HG03108 (cell line): ENCODE measurements at regions not wholly inside any gene's neighbourhood (a gene's known extent, or its start where the extent isn't known, plus 50 kb on each side); places are given as distances from the start of the nearest gene placed in this dataset.

Experiments used
- ATAC-seq: cut with Tn5 transposase; IDR thresholded peaks from one replicate; pipeline ENCODE4 v1.9.1; 2021; ENCODE audit warnings: moderate library complexity; ENCODE audit not compliant: unreplicated experiment

GRCh38 chr16:65545413-65545956 lies 423.6 kb upstream of the CDH11 start:
- no peak for ATAC-seq

GRCh38 chr16:65543781-65544740 lies 422.2 kb upstream of the CDH11 start:
- no peak for ATAC-seq

GRCh38 chr16:65541646-65542045 lies 419.8 kb upstream of the CDH11 start:
- no peak for ATAC-seq

- no peak for ATAC-seq
Measured at GRCh38 chr16:65540901-65541300, 419.0 kb upstream of the CDH11 start.

GRCh38 chr16:65538976-65539375 lies 417.1 kb upstream of the CDH11 start:
- ATAC-seq = no peak

- ATAC-seq = no peak
Measured at GRCh38 chr16:65537336-65537735, 415.5 kb upstream of the CDH11 start.

- no peak for ATAC-seq
Measured at GRCh38 chr16:65534121-65534528, 412.3 kb upstream of the CDH11 start.

- no peak for ATAC-seq
Measured at GRCh38 chr16:65532846-65533245, 411.0 kb upstream of the CDH11 start.

GRCh38 chr16:65532258-65532657 lies 410.4 kb upstream of the CDH11 start:
- no peak for ATAC-seq

GRCh38 chr16:65531475-65531874 lies 409.6 kb upstream of the CDH11 start:
- no peak for ATAC-seq

- no peak for ATAC-seq
Measured at GRCh38 chr16:65525707-65526106, 403.8 kb upstream of the CDH11 start.

GRCh38 chr16:65524997-65525396 lies 403.1 kb upstream of the CDH11 start:
- ATAC-seq = no peak

- ATAC-seq = no peak
Measured at GRCh38 chr16:65524231-65524630, 402.4 kb upstream of the CDH11 start.

GRCh38 chr16:65523283-65523944 lies 401.6 kb upstream of the CDH11 start:
- no peak for ATAC-seq

GRCh38 chr16:65522412-65522811 lies 400.5 kb upstream of the CDH11 start:
- no peak for ATAC-seq

GRCh38 chr16:65521633-65522328 lies 399.9 kb upstream of the CDH11 start:
- ATAC-seq = no peak

GRCh38 chr16:65519402-65519801 lies 397.5 kb upstream of the CDH11 start:
- no peak for ATAC-seq

- no peak for ATAC-seq
Measured at GRCh38 chr16:65515193-65515592, 393.3 kb upstream of the CDH11 start.

- no peak for ATAC-seq
Measured at GRCh38 chr16:65510850-65511249, 389.0 kb upstream of the CDH11 start.

- no peak for ATAC-seq
Measured at GRCh38 chr16:65510241-65510640, 388.4 kb upstream of the CDH11 start.

GRCh38 chr16:65509172-65509571 lies 387.3 kb upstream of the CDH11 start:
- no peak for ATAC-seq
